ENCODE measurements at regions not wholly inside any gene's neighbourhood (a gene's known extent, or its start where the extent isn't known, plus 50 kb on each side); places are given as distances from the start of the nearest gene placed in this dataset.

DNA sequence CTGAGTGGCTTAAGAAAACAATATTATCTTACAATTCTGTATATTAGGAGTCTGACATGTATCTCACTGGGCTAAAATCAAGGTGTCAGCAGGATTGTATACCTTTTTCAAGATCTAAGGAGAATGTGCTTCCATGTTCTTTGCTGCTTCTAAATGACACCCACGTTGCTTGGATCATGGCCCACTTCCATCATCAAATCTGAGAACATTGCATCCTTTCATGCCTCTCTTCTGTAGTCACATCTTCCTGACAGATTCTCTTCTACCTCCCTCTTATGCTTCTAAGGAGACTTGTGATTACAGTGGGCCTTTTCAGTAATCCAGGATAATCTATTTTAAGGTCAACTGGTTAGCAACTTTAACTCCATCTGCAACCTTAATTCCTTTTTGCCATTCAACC, 499.4 kb downstream of the FAM181B start:
- Histone ChIP-seq H3K4me3 (no peak overlapping the region), H3K27ac (no peak overlapping the region), H3K4me2 (no peak overlapping the region), H3K79me2 (no peaks in the 10 kb centered on the region), H2AFZ (no peak overlapping the region), H3K27me3 (no peaks in the 10 kb centered on the region), H3K9me3 (ENCODE audit: low read depth) (no peaks in the 10 kb centered on the region), H3K36me3 (replicated peaks; ENCODE audit: insufficient read depth, low read depth) (no peaks in the 10 kb centered on the region), H3K4me1 (ENCODE audit: insufficient read depth) (no peaks in the 10 kb centered on the region), H4K20me1 (ENCODE audit: insufficient read depth, poor library complexity, severe bottlenecking) (no peaks in the 10 kb centered on the region), H3K9me2 (replicated peaks; ENCODE audit: insufficient read depth) (no peaks in the 10 kb centered on the region)
- DNase-seq (ENCODE audit: low spot score), result no peak
- 61% methylated on average over 1 of the region's 1 CpG for WGBS (ENCODE audit: low lambda C conversion rate, missing lambda C conversion rate)
- TF ChIP-seq EZH2 (IDR thresholded peaks at IDR 0.05; ENCODE audit: borderline replicate concordance) (no peak), EZH2phosphoT487 (IDR thresholded peaks at IDR 0.05; ENCODE audit: low read depth, severe bottlenecking, unreplicated experiment) (no peak)
- TF ChIP-seq, protein P1, sequence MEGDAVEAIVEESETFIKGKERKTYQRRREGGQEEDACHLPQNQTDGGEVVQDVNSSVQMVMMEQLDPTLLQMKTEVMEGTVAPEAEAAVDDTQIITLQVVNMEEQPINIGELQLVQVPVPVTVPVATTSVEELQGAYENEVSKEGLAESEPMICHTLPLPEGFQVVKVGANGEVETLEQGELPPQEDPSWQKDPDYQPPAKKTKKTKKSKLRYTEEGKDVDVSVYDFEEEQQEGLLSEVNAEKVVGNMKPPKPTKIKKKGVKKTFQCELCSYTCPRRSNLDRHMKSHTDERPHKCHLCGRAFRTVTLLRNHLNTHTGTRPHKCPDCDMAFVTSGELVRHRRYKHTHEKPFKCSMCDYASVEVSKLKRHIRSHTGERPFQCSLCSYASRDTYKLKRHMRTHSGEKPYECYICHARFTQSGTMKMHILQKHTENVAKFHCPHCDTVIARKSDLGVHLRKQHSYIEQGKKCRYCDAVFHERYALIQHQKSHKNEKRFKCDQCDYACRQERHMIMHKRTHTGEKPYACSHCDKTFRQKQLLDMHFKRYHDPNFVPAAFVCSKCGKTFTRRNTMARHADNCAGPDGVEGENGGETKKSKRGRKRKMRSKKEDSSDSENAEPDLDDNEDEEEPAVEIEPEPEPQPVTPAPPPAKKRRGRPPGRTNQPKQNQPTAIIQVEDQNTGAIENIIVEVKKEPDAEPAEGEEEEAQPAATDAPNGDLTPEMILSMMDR (IDR thresholded peaks at IDR 0.05; ENCODE audit: poor library complexity), result no peak

DNA sequence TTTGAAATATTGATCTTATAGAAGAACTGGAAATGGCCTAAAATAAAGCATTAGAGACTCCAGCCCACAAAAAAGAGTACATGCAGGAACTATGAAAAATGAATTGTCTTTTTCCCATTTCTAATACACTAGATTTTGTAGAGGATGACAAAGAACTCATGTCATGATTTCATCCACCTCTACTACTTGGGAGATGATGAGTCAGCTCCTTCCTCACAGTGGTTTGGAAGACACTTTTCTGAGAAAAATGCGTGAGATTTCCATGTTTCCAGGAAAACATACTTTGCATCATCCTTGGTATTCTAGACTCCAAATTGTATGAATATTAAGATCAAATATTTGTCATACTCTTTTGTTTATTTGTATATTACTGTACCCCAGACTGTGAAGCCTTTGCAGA, 500.5 kb downstream of the FAM181B start:
- H2AFZ ChIP-seq, result no peak overlapping the region
- TF ChIP-seq, protein P1 (IDR thresholded peaks at IDR 0.05; ENCODE audit: poor library complexity), result no peak
- TF ChIP-seq EZH2 (IDR thresholded peaks at IDR 0.05; ENCODE audit: borderline replicate concordance), result no peak
- no peak for DNase-seq (ENCODE audit: low spot score)
- WGBS (ENCODE audit: low lambda C conversion rate, missing lambda C conversion rate), result 94% methylated on average over 1 of the region's 1 CpG
- H3K4me1 ChIP-seq (ENCODE audit: insufficient read depth), result no peaks in the 10 kb centered on the region
- no peak overlapping the region for H3K4me3 ChIP-seq
- H3K9me2 ChIP-seq (replicated peaks; ENCODE audit: insufficient read depth), result no peaks in the 10 kb centered on the region
- H3K9me3 ChIP-seq (ENCODE audit: low read depth), result no peaks in the 10 kb centered on the region
- no peaks in the 10 kb centered on the region for H3K27me3 ChIP-seq
- H3K79me2 ChIP-seq, result no peaks in the 10 kb centered on the region
- H3K4me2 ChIP-seq, result no peak overlapping the region
- no peaks in the 10 kb centered on the region for H3K36me3 ChIP-seq (replicated peaks; ENCODE audit: insufficient read depth, low read depth)
- no peaks in the 10 kb centered on the region for H4K20me1 ChIP-seq (ENCODE audit: insufficient read depth, poor library complexity, severe bottlenecking)
- H3K27ac ChIP-seq, result no peak overlapping the region

DNA sequence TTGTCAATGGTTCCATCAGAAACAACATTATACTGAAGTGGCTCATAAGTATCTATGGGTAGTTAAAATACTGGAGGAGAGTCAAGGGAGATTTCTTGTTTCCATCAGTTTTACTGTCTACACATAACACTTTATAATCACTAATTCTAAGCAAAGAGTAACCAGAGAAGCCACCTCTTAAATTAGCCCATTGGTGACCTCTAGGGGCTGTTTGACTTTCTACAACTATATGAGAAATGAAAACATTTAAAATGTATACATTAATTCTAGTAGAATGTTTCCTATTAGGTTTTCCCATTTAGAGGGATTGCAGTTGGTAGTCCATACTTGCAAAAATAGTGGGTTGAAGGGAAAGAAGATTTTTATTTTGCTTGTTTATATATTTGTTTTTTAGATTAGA, 504.3 kb downstream of the FAM181B start:
- DNase-seq (ENCODE audit: low spot score), result peak; percentile 51
- no peaks in the 10 kb centered on the region for H3K9me3 ChIP-seq (ENCODE audit: low read depth)
- H2AFZ ChIP-seq, result no peak overlapping the region
- no peaks in the 10 kb centered on the region for H3K9me2 ChIP-seq (replicated peaks; ENCODE audit: insufficient read depth)
- no peaks in the 10 kb centered on the region for H3K27me3 ChIP-seq
- H3K79me2 ChIP-seq, result no peaks in the 10 kb centered on the region
- no peak overlapping the region for H3K27ac ChIP-seq
- H3K4me3 ChIP-seq, result no peak overlapping the region
- H3K4me1 ChIP-seq (ENCODE audit: insufficient read depth), result no peaks in the 10 kb centered on the region
- H4K20me1 ChIP-seq (ENCODE audit: insufficient read depth, poor library complexity, severe bottlenecking), result no peaks in the 10 kb centered on the region
- H3K36me3 ChIP-seq (replicated peaks; ENCODE audit: insufficient read depth, low read depth), result no peaks in the 10 kb centered on the region
- TF ChIP-seq, protein P1 (IDR thresholded peaks at IDR 0.05; ENCODE audit: poor library complexity), result peak; percentile 70
- TF ChIP-seq EZH2phosphoT487 (IDR thresholded peaks at IDR 0.05; ENCODE audit: low read depth, severe bottlenecking, unreplicated experiment), result no peak
- no peak for TF ChIP-seq EZH2 (IDR thresholded peaks at IDR 0.05; ENCODE audit: borderline replicate concordance)
- H3K4me2 ChIP-seq, result no peak overlapping the region

DNA sequence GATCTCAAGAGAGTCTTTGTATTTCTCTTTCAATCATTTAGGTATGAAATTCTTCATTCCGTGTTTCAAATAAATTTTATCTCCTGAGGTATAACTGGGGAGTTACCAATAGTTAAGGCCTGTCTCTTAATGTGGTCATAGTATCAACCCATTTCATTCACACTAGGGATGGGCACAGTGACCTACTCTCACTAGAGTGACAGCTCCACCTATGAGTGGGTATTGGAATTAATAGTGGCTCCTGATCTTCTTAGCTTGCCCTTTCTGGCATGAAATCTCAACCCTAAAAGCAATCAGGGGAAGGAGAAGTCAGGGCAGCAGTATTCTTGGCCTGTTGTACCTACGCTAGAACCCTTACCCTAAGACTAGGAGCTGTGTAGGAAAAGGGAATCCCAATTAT, 507.7 kb downstream of the FAM181B start:
- no peak for TF ChIP-seq EZH2phosphoT487 (IDR thresholded peaks at IDR 0.05; ENCODE audit: low read depth, severe bottlenecking, unreplicated experiment)
- no peak for TF ChIP-seq EZH2 (IDR thresholded peaks at IDR 0.05; ENCODE audit: borderline replicate concordance)
- TF ChIP-seq, protein P1 (IDR thresholded peaks at IDR 0.05; ENCODE audit: poor library complexity), result peak; percentile 13

More for the DNA sequence above, 507.7 kb downstream of the FAM181B start:
- Histone ChIP-seq H3K4me2 (no peak overlapping the region), H3K4me1 (ENCODE audit: insufficient read depth) (no peaks in the 10 kb centered on the region), H2AFZ (no peak overlapping the region), H3K27ac (no peak overlapping the region), H3K9me2 (replicated peaks; ENCODE audit: insufficient read depth) (no peaks in the 10 kb centered on the region), H4K20me1 (ENCODE audit: insufficient read depth, poor library complexity, severe bottlenecking) (no peaks in the 10 kb centered on the region), H3K27me3 (no peaks in the 10 kb centered on the region), H3K4me3 (no peak overlapping the region), H3K79me2 (no peaks in the 10 kb centered on the region), H3K9me3 (ENCODE audit: low read depth) (no peaks in the 10 kb centered on the region), H3K36me3 (replicated peaks; ENCODE audit: insufficient read depth, low read depth) (no peaks in the 10 kb centered on the region)
- WGBS (ENCODE audit: low lambda C conversion rate, missing lambda C conversion rate), result 83% methylated on average over 2 of the region's 2 CpGs
- DNase-seq (ENCODE audit: low spot score), result no peak
